GM11168 (cell line): ENCODE measurements at regions not wholly inside any gene's neighbourhood (a gene's known extent, or its start where the extent isn't known, plus 50 kb on each side); places are given as distances from the start of the nearest gene placed in this dataset.

ENCODE experiments used
- in situ Hi-C: fragments of 300-500 bp; cut with MboI; formaldehyde crosslinking; loops from one replicate; pipeline ENCODE4 v1.12.0; 2022; ENCODE audit warnings: low sequenced_read_pairs; ENCODE audit not compliant: unreplicated experiment

DNA sequence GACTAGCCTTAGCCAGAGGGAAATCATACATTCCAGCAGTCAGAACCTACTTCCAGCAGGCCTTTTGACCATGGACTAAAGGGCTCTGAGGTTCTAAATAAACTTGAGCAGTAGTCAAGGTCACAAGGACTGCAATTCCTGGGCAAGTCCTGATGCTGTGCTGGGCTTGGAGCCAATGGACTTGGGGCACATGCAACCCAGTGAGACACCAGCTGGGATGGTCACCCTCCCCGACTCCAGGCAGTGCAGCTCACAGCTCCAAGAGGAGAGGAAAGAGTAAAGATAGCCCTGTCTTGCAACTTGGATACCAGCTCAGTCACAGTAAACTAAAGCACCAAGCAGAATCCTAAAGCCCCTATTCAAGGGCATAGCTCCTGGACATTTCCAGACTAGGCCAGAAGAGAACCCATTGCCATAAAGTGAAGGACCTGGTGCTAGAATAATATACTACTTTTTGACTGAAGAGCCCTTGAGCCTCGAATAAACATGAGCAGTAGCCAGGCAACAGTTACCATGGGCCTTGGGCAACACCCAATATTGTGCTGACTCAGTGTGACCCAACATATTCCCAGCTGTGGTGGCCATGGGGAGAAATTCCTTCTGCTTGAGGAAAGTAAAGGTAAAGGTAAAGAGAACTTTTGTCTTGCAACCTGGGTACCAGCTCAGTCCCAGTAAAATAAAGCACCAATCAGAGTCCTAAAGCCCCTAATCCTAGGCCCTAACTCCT, 226.2 kb upstream of the CLEC14A start:
- in situ Hi-C loops = no loop called here

DNA sequence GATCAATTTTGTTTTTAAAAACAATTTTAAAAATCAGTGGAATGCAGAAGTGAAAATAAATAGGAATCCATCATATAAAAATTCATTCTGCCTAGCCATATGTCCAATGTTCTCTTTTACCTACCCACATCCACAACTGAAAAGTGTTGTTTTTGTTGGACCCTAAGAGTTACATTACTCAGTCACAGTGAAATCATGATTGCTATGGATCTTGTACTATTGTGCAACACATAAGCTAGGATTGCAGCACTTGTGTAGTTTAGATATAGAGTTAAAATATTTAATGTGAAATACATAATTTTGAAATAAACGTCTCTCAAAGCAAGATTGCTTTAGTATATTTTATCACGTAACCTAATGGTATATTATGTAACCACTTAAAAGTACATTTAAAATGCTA, 213.3 kb upstream of the CLEC14A start:
- in situ Hi-C loops = no loop called here

GRCh38 chr14:38442208-38442607, 186.3 kb upstream of the CLEC14A start:
- in situ Hi-C loops = no loop called here

GRCh38 chr14:38432186-38432585, 176.3 kb upstream of the CLEC14A start:
- in situ Hi-C loops = no loop called here

DNA sequence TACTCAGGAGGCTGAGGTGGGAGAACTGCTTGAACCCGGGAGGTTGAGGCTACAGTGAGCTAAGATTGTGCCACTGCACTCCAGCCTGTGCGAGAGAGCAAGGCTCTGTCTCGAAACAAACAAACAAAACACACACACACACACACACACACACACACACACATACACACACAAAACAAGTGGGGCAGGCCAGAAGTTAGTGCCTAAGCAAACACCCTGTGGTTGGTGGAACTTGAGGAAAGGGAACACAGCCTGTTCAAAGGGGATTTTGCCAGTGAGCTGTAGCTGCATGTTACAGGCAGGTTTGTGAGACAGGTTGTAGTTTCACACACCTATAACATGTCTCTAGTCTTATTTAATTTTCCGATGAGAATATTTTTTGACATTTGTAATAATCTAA, 175.3 kb upstream of the CLEC14A start:
- in situ Hi-C loops = no loop called here

DNA sequence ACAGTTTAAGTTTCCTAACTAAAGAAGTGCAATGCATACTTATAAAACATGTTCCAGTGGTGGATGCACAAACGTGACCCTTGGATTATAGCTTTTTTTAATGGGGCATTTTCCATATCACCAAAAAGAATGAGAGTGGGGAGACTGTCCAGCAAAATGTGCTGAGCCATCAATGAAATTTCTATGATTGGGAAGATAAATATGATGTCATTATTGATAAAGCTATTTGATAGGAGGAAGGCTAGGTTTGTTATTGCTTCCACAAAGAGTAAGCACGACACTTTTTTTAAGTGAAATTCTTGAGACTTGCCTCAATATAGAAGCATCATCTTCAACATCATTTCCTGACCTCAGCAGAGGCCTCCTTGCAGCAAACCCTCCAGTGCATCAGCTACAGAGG, 174.6 kb upstream of the CLEC14A start:
- in situ Hi-C loops = no loop called here

GRCh38 chr14:38425324-38425976, 169.6 kb upstream of the CLEC14A start:
- in situ Hi-C loops = no loop called here

DNA sequence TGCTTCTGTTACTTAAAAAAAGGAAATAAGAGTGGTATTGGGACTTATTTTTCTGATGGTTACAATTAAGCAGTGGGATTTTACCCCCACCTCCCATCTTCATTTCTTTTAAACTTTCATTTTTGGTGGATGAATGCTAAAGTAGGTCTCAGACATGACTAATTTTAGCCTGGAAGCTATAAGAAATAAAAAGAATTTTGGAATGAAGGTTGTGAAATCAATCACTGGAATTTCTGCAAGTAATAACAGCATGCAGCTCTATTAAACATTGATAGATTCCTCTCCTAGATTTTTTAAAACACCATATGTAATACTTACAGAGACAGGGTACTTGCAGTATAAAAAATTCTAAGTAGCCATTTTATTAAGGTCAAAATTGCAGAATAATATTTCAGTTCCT, 164.2 kb upstream of the CLEC14A start:
- in situ Hi-C loops = no loop called here

- in situ Hi-C loops = no loop called here
These were observed 163.7 kb upstream of the CLEC14A start for GRCh38 chr14:38419579-38419978.

GRCh38 chr14:38412654-38413053, 156.8 kb upstream of the CLEC14A start:
- in situ Hi-C loops = no loop called here

DNA sequence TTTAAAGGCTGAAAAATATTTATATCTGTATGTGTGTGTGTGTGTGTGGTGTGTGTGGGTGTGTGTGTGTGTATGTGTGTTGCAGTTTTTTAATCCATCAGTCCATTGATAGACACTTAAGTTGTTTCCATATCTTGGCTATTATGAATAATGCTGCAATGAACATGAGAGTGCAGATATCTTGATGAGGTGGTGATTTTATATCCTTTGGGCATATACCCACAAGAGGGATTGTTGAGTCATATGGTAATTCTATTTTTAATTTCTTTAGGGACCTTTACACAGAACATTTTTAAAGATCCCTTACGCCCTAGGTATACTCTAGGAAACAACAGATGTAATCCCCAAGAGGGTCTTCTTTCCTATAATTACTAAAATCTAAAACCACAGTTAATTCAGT, 154.5 kb upstream of the CLEC14A start:
- in situ Hi-C loops = no loop called here

GRCh38 chr14:38409071-38409705, 153.3 kb upstream of the CLEC14A start:
- in situ Hi-C loops = no loop called here

DNA sequence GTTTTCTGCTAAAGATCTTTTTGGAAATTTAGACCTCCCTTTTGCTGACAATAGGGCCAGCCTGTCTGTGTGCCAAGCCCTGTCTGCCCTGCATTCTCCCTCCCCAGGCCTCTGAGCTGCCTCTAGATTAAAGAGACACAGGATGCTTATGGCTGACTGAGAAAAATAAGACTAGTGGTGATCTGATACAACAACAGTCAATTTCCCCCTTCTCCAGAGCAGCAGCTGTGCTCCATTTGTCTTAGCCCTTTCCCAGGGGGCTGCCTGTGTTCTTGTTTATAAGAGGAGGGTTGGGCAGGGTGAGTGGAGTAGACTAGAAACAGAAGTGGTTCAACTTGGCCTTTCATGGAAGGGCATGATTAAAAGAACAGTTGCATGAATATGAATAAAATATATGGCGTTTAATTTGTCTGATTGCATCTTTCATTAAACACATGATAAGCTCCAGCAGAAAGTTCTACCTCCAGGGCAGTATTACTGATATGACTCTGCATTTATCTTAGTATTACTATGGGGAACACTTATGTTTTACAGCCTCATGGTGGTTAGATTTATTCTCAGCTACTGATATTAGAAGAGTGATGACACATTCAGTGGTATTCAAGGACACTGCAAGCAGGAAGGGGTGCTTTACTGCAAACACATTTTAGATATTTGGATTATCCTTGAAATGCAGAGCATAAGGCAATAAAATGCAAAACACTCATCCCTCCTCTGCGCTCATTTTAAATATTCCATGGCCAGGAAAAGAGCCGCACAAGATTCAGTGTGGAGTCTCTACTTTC, 150.2 kb upstream of the CLEC14A start:
- in situ Hi-C loops = no loop called here

GRCh38 chr14:38404616-38405015, 148.7 kb upstream of the CLEC14A start:
- in situ Hi-C loops = no loop called here

GRCh38 chr14:38404100-38404541, 148.2 kb upstream of the CLEC14A start:
- in situ Hi-C loops = no loop called here

DNA sequence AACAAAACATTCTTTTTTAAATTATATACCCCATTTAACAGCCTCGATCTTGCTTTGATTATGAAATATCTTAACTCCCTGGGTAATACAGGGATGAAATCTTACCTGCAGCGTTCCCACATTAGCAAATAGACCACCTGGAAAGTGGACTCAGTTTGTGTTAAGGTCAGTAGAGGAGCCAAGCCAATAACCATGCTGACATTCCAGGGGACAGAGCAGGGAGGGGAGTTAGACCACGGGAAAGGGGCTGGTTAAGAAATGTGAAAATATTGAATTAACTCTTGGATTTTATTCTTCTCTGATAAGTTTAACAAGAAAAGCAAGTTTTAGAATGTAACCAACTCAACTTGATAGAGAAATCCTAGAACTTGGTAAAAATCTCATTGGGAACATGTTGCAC, 144.9 kb upstream of the CLEC14A start:
- in situ Hi-C loops = no loop called here

- in situ Hi-C loops = no loop called here
These were observed 143.8 kb upstream of the CLEC14A start for GRCh38 chr14:38399652-38400051.

DNA sequence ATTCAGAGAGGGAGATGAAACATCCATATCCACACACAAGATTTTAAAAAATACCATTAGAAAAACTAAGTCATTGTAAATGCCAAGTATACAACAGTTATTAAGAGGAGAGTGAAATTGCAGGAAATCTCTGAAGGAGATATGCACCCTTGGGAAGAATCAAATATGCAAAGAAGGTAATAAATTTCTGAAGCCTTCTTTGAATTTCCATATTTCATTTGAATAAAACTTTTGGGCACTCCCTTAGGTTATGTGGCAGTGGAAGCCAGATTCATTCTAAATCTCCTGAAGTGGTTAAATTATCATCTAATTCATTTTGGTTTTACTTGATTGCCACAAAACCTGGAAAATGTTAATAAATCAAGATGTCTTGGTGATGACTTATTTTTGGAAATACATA, 138.9 kb upstream of the CLEC14A start:
- in situ Hi-C loops = no loop called here

- in situ Hi-C loops = no loop called here
These were observed 138.2 kb upstream of the CLEC14A start for GRCh38 chr14:38394064-38394463.

DNA sequence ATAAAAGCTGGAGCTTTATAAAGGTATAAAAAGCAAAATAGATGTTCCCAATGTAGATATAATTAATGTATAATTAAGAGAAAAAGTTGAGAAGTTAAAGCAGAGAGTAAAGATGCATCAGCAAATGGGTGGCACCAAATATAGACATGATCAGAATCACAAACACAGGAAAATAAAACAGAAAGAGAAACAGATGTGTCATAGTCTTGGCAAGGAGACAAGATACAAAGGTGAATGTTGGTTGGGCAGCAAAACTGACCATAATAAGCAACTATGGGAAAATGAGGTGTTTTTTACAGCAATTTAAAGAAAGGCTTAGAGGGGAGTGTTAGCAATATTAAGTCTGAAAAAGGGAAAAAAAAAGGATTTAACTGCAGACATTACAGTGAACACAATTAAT, 135.4 kb upstream of the CLEC14A start:
- in situ Hi-C loops = no loop called here

- in situ Hi-C loops = no loop called here
These were observed 133.8 kb upstream of the CLEC14A start for GRCh38 chr14:38389681-38390080.
